GM18507 (cell line): ENCODE measurements at regions not wholly inside any gene's neighbourhood (a gene's known extent, or its start where the extent isn't known, plus 50 kb on each side); places are given as distances from the start of the nearest gene placed in this dataset.
"Not testable (repeated sequence)": the region's sequence is repeated elsewhere in the genome, so short reads cannot be mapped to it uniquely, and the experiment has no call there.

Source experiments
- DNase-seq: peaks from one replicate; pipeline ENCODE4 v3.0.0; 2011; ENCODE audit warnings: low read depth; ENCODE audit not compliant: insufficient read length; ENCODE audit errors: extremely low spot score
- FAIRE-seq: peaks from 2 replicates; lab custom pipeline; 2011; peaks lifted over from hg19 to GRCh38; lab: Jason Lieb, UNC

DNA sequence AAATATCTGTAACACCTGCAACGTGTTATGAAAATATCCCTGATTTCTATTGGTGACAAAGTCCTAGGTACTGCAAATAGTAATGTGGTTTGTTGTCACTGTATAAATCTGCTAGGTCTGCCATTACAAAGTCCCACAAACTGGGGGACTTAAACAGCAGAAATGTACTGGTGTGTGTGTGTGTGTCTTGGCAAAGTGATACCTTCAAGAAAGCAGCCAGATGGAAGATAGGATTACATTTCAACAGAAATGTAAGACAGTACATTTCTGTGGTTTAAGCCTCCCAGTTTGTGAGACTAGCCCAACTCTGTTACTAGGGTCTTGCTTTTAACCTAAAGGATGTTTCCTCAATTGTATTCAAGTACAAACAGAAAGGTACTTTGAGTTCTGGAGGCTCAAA is 531.7 kb downstream of the NPIPA7 start:
- DNase-seq = no peak

DNA sequence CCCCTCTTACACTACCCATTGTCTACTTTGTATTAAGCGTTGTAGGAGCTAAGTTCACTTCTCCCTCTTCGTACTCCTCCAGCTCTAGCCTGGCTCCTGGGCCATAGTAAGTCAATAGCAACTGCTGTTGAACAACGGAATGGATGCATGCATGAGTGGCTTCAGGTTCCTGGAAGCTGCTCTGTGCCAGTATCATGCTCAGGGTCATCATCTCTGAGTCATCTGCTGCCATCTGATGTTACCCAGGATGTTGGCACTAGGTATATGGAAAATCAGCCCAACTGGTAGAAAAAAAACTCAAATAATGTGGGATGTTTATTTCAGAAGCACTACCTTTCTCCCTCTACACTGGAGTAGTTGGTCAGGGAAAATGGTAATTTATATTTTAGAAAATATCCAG is 536.8 kb downstream of the NPIPA7 start:
- no peak for DNase-seq
- FAIRE-seq = no peak

More for the DNA sequence above, 531.7 kb downstream of the NPIPA7 start:
- FAIRE-seq = no peak

GRCh38 chr16:16917191-16917785 is 538.3 kb downstream of the NPIPA7 start:
- FAIRE-seq (no peak), DNase-seq (no peak)

DNA sequence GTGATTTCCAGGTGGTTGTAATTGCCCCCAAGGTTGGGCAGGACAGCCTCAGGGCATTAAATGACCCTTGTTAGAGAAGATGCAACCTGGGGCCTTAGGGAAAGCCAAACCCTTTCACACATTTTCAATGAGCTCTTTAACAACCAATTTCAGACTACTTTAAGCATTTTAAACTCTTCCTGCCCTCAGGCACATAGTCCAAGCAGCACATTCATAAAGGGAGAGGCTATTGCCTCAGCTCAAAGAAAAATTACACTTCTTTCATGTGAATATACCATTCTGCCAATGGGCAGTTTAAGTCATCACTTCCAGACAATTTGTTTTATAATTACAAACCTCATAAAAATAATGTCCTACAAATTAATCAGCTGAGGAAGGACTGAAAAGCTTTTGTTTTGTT is 544.5 kb downstream of the NPIPA7 start:
- DNase-seq (no peak), FAIRE-seq (no peak)

- DNase-seq (no peak), FAIRE-seq (no peak)
Measured at GRCh38 chr16:16924613-16925012, 545.7 kb downstream of the NPIPA7 start.

- DNase-seq (no peak), FAIRE-seq (no peak)
Measured at GRCh38 chr16:16925432-16925831, 545.3 kb downstream of the XYLT1 start.

DNA sequence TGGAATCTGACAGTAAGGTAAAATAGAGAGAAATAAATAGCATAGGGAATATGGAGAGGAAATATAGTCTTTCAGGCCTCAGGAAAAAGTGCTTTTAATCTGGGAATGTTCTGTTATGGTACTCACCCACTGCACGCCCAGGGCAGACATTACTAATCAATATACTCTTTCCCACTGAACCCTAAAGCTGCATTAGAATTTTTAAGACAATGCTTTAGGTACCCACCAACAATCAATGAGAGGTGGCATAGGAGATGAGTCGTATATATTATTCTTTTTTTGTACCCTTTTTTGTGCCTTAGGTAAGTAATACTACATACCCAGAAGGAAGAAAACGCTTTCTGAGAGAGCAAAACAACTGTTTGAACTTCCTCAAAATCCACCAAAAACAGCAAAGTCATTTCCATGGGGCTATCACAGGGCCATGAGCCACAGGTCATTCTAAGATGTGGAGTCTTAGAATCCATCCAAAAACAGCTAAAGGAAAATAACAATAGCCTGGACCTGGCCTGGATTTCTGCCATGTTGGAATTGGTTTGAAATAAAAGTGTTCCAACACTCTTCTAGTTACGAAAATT is 542.1 kb downstream of the XYLT1 start:
- no peak for DNase-seq
- FAIRE-seq = no peak

DNA sequence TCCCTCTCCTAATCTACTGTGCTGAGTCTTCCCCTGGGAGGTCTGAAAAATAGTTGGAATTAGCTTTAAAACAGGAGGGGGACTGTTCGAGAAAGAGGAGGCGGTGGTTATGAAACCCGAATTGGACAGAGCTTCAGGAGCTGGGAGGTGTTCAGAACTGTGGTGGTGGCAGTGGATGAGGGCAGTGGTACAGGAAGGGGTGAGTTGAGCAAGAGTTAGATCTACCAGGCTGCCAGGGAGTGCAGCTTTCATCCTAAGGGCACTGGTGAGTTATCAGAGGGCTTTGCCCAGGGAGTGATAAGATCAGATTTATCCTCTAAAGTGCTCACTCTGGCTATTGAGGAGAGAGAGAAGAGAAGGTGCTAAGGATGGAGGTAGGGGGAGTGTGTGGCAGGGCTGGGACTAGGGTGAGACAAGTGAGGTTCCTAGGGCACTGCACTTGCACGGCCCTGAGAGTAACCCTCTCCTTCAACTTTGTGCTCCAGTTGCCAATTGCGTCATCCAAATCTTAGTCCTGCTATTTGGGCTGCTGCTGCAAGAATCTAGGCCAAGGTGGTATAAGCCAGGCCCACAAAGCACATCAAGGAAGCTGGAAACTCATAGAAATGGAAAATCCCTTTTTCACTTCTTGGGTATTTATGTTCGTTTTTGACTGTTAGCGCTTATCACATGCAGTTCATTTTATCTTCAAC is 540.3 kb downstream of the XYLT1 start:
- FAIRE-seq (no peak), DNase-seq (no peak)

DNA sequence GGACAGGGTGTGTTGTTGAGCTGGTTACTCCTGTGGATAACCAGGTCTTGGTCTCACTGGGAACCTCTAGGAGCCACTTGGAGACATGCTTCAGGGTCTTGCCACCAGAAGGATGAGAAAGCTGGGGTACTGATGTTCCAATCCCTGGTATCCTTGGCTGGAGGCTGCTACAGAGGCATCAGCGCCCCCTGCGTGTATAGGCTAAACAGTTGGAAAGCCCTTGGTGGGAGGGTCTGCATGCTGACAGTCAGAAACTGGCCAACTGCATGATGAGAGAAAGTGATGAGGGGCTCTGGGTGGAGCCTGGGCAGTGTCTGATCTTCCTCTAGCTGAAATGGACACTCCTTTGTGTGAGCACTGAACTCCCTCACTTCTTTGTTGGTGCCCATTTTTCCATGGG is 536.9 kb downstream of the XYLT1 start:
- no peak for DNase-seq
- no peak for FAIRE-seq

GRCh38 chr16:16934660-16935059 is 536.1 kb downstream of the XYLT1 start:
- FAIRE-seq (no peak), DNase-seq (no peak)

DNA sequence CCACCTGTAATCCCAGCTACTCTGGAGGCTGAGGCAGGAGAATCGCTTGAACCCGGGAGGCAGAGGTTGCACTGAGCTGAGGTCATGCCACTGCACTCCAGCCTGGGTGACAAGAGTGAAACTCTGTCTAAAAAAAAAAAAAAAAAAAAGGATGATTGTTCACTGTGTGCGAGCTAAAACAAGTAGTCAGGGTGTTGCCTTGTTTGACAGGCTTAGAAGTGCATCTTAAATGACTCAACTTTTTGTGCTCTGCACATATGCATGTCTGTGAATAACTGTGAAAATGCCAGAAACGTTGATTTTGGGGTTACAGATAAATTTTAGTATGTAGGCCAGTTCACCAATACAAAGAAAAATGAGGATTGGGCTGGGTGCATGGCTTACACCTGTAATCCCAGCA is 534.9 kb downstream of the XYLT1 start:
- not testable (repeated sequence) for FAIRE-seq, DNase-seq

DNA sequence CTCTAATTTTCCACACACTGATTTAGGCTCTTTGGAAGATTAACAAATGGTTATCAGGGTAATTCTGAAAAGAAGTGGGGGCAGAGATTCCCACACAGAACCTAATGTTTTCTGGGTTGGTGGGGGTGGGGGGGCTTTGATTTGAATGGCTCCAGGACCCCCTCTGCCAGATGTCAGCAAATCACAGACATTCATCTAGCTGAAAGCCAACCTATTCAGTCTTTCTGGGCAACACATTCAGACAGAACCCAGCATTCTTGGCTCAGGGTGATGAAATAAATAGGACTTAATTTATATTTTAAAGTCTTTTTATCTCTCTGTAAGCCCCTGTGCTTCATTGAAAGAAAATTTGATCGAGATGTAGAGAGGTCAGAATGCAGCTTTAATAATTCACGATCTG is 533.2 kb downstream of the XYLT1 start:
- no peak for FAIRE-seq
- no peak for DNase-seq

GRCh38 chr16:16938009-16938408 is 532.8 kb downstream of the XYLT1 start:
- FAIRE-seq (no peak), DNase-seq (no peak)

- no peak for FAIRE-seq
- no peak for DNase-seq
Measured at GRCh38 chr16:16938980-16939379, 531.8 kb downstream of the XYLT1 start.

DNA sequence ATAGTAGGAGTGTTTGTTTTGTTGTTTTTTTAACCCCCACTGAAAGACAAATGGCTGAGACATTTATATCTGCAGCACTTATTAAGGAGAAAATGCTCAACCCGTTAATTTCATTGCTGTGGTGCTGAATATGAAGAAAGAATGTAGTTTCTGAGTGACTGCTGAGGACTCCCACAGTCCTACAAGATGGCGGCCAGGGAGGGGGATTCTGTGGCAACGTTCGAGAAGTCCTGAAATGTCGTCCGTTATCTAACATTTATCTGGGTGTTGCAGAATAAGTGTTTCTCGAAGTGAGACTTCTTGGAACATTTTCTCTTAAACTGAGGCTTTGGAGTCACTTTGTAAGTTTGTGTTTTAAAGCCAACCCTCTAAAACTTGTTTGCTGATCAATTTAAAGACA is 530.4 kb downstream of the XYLT1 start:
- no peak for FAIRE-seq

GRCh38 chr16:16942849-16943248 is 527.9 kb downstream of the XYLT1 start:
- not testable (repeated sequence) for DNase-seq, FAIRE-seq

More for the DNA sequence above, 530.4 kb downstream of the XYLT1 start:
- DNase-seq = no peak

- no peak for FAIRE-seq
- no peak for DNase-seq
Measured at GRCh38 chr16:16945207-16945606, 525.6 kb downstream of the XYLT1 start.

GRCh38 chr16:16956376-16956775 is 514.4 kb downstream of the XYLT1 start:
- FAIRE-seq (no peak), DNase-seq (no peak)

- no peak for FAIRE-seq
- no peak for DNase-seq
Measured at GRCh38 chr16:16960785-16961184, 510.0 kb downstream of the XYLT1 start.

- DNase-seq (no peak), FAIRE-seq (no peak)
Measured at GRCh38 chr16:16966439-16966838, 504.3 kb downstream of the XYLT1 start.

DNA sequence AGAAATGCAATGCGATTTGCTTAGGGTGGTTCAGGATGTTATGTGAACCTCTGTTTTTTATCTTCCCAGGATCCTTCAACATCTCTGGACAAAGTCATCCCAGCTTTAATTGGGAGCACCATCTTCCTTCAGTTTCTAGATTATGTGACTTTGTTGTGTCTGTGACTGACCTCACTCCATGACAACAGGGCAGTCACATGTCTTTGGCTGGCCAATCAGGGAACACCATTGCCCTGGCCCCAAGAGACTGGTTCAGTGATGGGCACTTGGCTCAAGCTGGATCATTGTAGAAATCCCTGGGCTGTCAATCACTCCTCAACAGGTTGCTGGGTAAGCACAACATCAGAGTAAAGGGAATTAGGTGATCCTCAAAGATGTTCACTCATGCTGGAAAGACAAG is 499.7 kb downstream of the XYLT1 start:
- DNase-seq = no peak
- no peak for FAIRE-seq
